ENCODE measurements at regions not wholly inside any gene's neighbourhood (a gene's known extent, or its start where the extent isn't known, plus 50 kb on each side); places are given as distances from the start of the nearest gene placed in this dataset.

DNA sequence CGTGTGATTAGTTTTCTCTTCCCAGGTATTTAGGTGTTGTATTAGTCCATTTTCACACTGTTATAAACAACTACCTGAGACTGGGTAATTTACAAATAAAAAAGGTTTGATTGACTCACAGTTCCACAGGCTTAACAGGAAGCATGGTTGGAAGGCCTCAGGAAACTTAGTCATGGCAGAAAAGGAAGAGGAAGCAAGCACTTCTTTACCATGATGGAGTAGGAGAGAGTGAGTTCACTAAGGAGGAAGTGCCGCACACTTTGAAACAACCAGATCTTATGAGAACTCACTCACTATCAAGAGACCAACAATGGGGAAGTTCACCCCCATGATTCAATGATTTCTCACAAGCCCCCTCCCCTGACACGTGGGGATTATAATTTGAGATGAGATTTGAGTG is 1343.7 kb upstream of the GOT2 start:
- no peak overlapping the region for H3K4me3 ChIP-seq
- H3K4me1 ChIP-seq = no peaks in the 10 kb centered on the region
- TF ChIP-seq CTCF (IDR thresholded peaks at IDR 0.05) = no peak
- no peaks in the 10 kb centered on the region for H3K27me3 ChIP-seq
- no peak for DNase-seq (ENCODE audit: low spot score)
- H3K9me3 ChIP-seq = no peaks in the 10 kb centered on the region
- no peak overlapping the region for H3K27ac ChIP-seq
- H3K36me3 ChIP-seq = no peaks in the 10 kb centered on the region

GRCh38 chr16:60074378-60074777 is 1340.3 kb upstream of the GOT2 start:
- no peaks in the 10 kb centered on the region for H3K27me3 ChIP-seq
- TF ChIP-seq CTCF (IDR thresholded peaks at IDR 0.05) = no peak
- H3K36me3 ChIP-seq = no peaks in the 10 kb centered on the region
- no peak for DNase-seq (ENCODE audit: low spot score)
- no peaks in the 10 kb centered on the region for H3K4me1 ChIP-seq
- no peak overlapping the region for H3K27ac ChIP-seq
- H3K9me3 ChIP-seq = no peaks in the 10 kb centered on the region
- no peak overlapping the region for H3K4me3 ChIP-seq

- Histone ChIP-seq H3K36me3 (no peaks in the 10 kb centered on the region), H3K9me3 (no peaks in the 10 kb centered on the region), H3K27ac (no peak overlapping the region), H3K4me3 (no peak overlapping the region), H3K27me3 (no peaks in the 10 kb centered on the region), H3K4me1 (no peaks in the 10 kb centered on the region)
- TF ChIP-seq CTCF (IDR thresholded peaks at IDR 0.05) = no peak
- no peak for DNase-seq (ENCODE audit: low spot score)
Measured at GRCh38 chr16:60073376-60073775, 1339.3 kb upstream of the GOT2 start.

GRCh38 chr16:60064026-60064425 is 1329.9 kb upstream of the GOT2 start:
- Histone ChIP-seq H3K36me3 (no peaks in the 10 kb centered on the region), H3K27me3 (no peaks in the 10 kb centered on the region), H3K4me1 (no peaks in the 10 kb centered on the region), H3K4me3 (no peak overlapping the region), H3K9me3 (no peaks in the 10 kb centered on the region), H3K27ac (no peak overlapping the region)
- DNase-seq (ENCODE audit: low spot score) = no peak
- no peak for TF ChIP-seq CTCF (IDR thresholded peaks at IDR 0.05)

- DNase-seq (ENCODE audit: low spot score) = no peak
- Histone ChIP-seq H3K36me3 (no peaks in the 10 kb centered on the region), H3K27me3 (no peaks in the 10 kb centered on the region), H3K4me3 (no peak overlapping the region), H3K9me3 (no peaks in the 10 kb centered on the region), H3K4me1 (no peaks in the 10 kb centered on the region), H3K27ac (no peak overlapping the region)
- no peak for TF ChIP-seq CTCF (IDR thresholded peaks at IDR 0.05)
Measured at GRCh38 chr16:60061396-60061795, 1327.3 kb upstream of the GOT2 start.

GRCh38 chr16:60060731-60061130 is 1326.6 kb upstream of the GOT2 start:
- no peak for TF ChIP-seq CTCF (IDR thresholded peaks at IDR 0.05)
- no peaks in the 10 kb centered on the region for H3K4me1 ChIP-seq
- H3K27me3 ChIP-seq = no peaks in the 10 kb centered on the region
- no peaks in the 10 kb centered on the region for H3K9me3 ChIP-seq
- no peaks in the 10 kb centered on the region for H3K36me3 ChIP-seq
- no peak overlapping the region for H3K4me3 ChIP-seq
- H3K27ac ChIP-seq = no peak overlapping the region
- no peak for DNase-seq (ENCODE audit: low spot score)
